A549 (cell line): ENCODE measurements at regions not wholly inside any gene's neighbourhood (a gene's known extent, or its start where the extent isn't known, plus 50 kb on each side); places are given as distances from the start of the nearest gene placed in this dataset.

Experiments used
- BHLHE40 ChIP-seq: IDR thresholded peaks from 2 replicates; pipeline ENCODE4 v1.6.1; 2012; ENCODE audit warnings: low read depth, low read length, inconsistent platforms
- CHD2 ChIP-seq: fragments of 150-350 bp; IDR thresholded peaks from 2 replicates; pipeline ENCODE4 v1.6.1; 2014; ENCODE audit warnings: low read length; ENCODE audit not compliant: partially characterized antibody
- CTCF ChIP-seq: fragments of >200 bp; sonication (Bioruptor Twin); formaldehyde crosslinking; IDR thresholded peaks from 3 replicates; pipeline ENCODE4 v1.5.1; 2016
- ELK1 ChIP-seq: fragments of 150-350 bp; IDR thresholded peaks from 2 replicates; pipeline ENCODE4 v1.6.1; 2014; ENCODE audit warnings: low read depth, mild to moderate bottlenecking, low read length
- EP300 ChIP-seq, 2 experiments: fragments of >200 bp; sonication (Bioruptor Twin); formaldehyde crosslinking; IDR thresholded peaks; 2 replicates in 1 of 2; 3 replicates in 1 of 2; pipeline ENCODE4 v1.6.1; 2016 to 2017
- FOSL2 ChIP-seq, 2 experiments: fragments of 450-650 bp in 1 of 2; fragments of >200 bp in 1 of 2; sonication (Bioruptor Twin) in 1 of 2; formaldehyde crosslinking; IDR thresholded peaks; 2 replicates each; pipeline versions ENCODE4 v1.5.0 to v1.6.1; 2016 to 2020; ENCODE audit warnings: mild to moderate bottlenecking in 1 of 2, moderate library complexity in 1 of 2
- JUN ChIP-seq, 2 experiments: fragments of >200 bp; sonication (Bioruptor Twin); formaldehyde crosslinking; IDR thresholded peaks; 2 replicates in 1 of 2; 3 replicates in 1 of 2; pipeline ENCODE4 v1.6.1; 2016 to 2017
- KDM1A ChIP-seq: fragments of 200-600 bp; sonication (generic); IDR thresholded peaks from 2 replicates; pipeline ENCODE4 v1.6.1; 2016; ENCODE audit warnings: low read depth, mild to moderate bottlenecking
- MYC ChIP-seq: IDR thresholded peaks from 2 replicates; pipeline ENCODE4 v1.6.1; 2012; ENCODE audit warnings: mild to moderate bottlenecking, inconsistent platforms, low read length, improper control_type of control experiment, borderline replicate concordance
- POLR2A ChIP-seq: IDR thresholded peaks from 2 replicates; pipeline ENCODE4 v1.6.1; 2012; ENCODE audit warnings: mild to moderate bottlenecking, low read length
- RARB ChIP-seq: fragments of 250-450 bp; sonication (Bioruptor Pico); IDR thresholded peaks from 2 replicates; pipeline ENCODE4 v1.8.0; 2021; ENCODE audit warnings: mild to moderate bottlenecking, moderate library complexity
- RFX5 ChIP-seq: fragments of 450-650 bp; IDR thresholded peaks from 2 replicates; pipeline ENCODE4 v1.7.1; 2014; ENCODE audit warnings: antibody characterized with exemption, mild to moderate bottlenecking, moderate library complexity
- SMC3 ChIP-seq: fragments of >200 bp; sonication (Bioruptor Twin); formaldehyde crosslinking; IDR thresholded peaks from 3 replicates; pipeline ENCODE4 v1.6.1; 2018; ENCODE audit warnings: inconsistent platforms
- ZC3H11A ChIP-seq: fragments of 450-650 bp; IDR thresholded peaks from 2 replicates; pipeline ENCODE4 v1.6.1; 2014; ENCODE audit warnings: antibody characterized with exemption, mild to moderate bottlenecking

GRCh38 chr11:70763606-70764005 is 365.3 kb downstream of the CTTN start:
- no peak for TF ChIP-seq JUN (IDR thresholded peaks at IDR 0.05)
- TF ChIP-seq BHLHE40: no peak
- TF ChIP-seq EP300 (IDR thresholded peaks at IDR 0.05): no peak
- TF ChIP-seq POLR2A: no peak
- no peak for TF ChIP-seq MYC
- TF ChIP-seq RFX5: no peak
- no peak for TF ChIP-seq FOSL2 (IDR thresholded peaks at IDR 0.05)
- TF ChIP-seq FOSL2 (CRISPR knock-in tag; IDR thresholded peaks at IDR 0.05): no peak
- TF ChIP-seq CTCF: no peak
- TF ChIP-seq SMC3: no peak
- no peak for TF ChIP-seq RARB (CRISPR knock-in tag)
- TF ChIP-seq ELK1: no peak
- TF ChIP-seq KDM1A: no peak
- TF ChIP-seq ZC3H11A: no peak
- TF ChIP-seq CHD2: no peak
